H9 (cell line): ENCODE measurements at regions not wholly inside any gene's neighbourhood (a gene's known extent, or its start where the extent isn't known, plus 50 kb on each side); places are given as distances from the start of the nearest gene placed in this dataset.

Experiments used
- DNase-seq: peaks from one replicate; pipeline ENCODE4 v3.0.0-alpha.2; 2017
- H2AFZ ChIP-seq: one replicate; pipeline ENCODE4 v1.6.1; 2013; ENCODE audit warnings: mild to moderate bottlenecking, low read length, control low read depth, moderate library complexity
- H2AK5ac ChIP-seq: 2 replicates; pipeline ENCODE4 v1.6.1; 2013; ENCODE audit warnings: low read length, control low read depth, mixed read lengths; ENCODE audit not compliant: insufficient read length
- H2BK120ac ChIP-seq: one replicate; pipeline ENCODE4 v1.6.1; 2013; ENCODE audit warnings: low read depth, mild to moderate bottlenecking, low read length, control low read depth, inconsistent platforms; ENCODE audit not compliant: poor library complexity, severe bottlenecking
- H2BK12ac ChIP-seq: 2 replicates; pipeline ENCODE4 v1.6.1; 2013; ENCODE audit warnings: low read length, control low read depth, mixed read lengths, low read depth; ENCODE audit not compliant: insufficient read length
- H2BK15ac ChIP-seq: 2 replicates; pipeline ENCODE4 v1.6.1; 2013; ENCODE audit warnings: low read depth, low read length, control low read depth
- H2BK20ac ChIP-seq: one replicate; pipeline ENCODE4 v1.6.1; 2013; ENCODE audit warnings: low read depth, mild to moderate bottlenecking, low read length, control low read depth, inconsistent platforms; ENCODE audit not compliant: poor library complexity, severe bottlenecking
- H2BK5ac ChIP-seq: 2 replicates; pipeline ENCODE4 v1.6.1; 2013; ENCODE audit warnings: low read length, control low read depth, mixed read lengths; ENCODE audit not compliant: insufficient read length
- H3K14ac ChIP-seq: 2 replicates; pipeline ENCODE4 v1.6.1; 2013; ENCODE audit warnings: low read length, control low read depth; ENCODE audit not compliant: insufficient read depth
- H3K18ac ChIP-seq: 2 replicates; pipeline ENCODE4 v1.6.1; 2013; ENCODE audit warnings: low read depth, mild to moderate bottlenecking, mixed read lengths, low read length, control low read depth; ENCODE audit not compliant: insufficient read length
- H3K23ac ChIP-seq: 2 replicates; pipeline ENCODE4 v1.6.1; 2013; ENCODE audit warnings: low read length, control low read depth, mixed read lengths, low read depth; ENCODE audit not compliant: insufficient read length
- H3K23me2 ChIP-seq: 2 replicates; pipeline ENCODE4 v1.6.1; 2013; ENCODE audit warnings: low read depth, mild to moderate bottlenecking, mixed read lengths, low read length, control low read depth; ENCODE audit not compliant: insufficient read length, poor library complexity, severe bottlenecking
- H3K27ac ChIP-seq: 2 replicates; pipeline ENCODE4 v1.5.1; 2013; ENCODE audit warnings: low read length, control low read depth, mixed read lengths, low read depth; ENCODE audit not compliant: insufficient read length
- H3K27me3 ChIP-seq: 2 replicates; pipeline ENCODE4 v1.6.1; 2013; ENCODE audit warnings: low read length, control low read depth, inconsistent platforms; ENCODE audit not compliant: insufficient read depth
- H3K4ac ChIP-seq: 2 replicates; pipeline ENCODE4 v1.6.1; 2013; ENCODE audit warnings: low read depth, mild to moderate bottlenecking, control low read depth, inconsistent platforms, low read length, moderate library complexity
- H3K4me1 ChIP-seq: 2 replicates; pipeline ENCODE4 v1.6.1; 2013; ENCODE audit warnings: low read length, control low read depth, inconsistent platforms; ENCODE audit not compliant: insufficient read depth
- H3K4me2 ChIP-seq: 2 replicates; pipeline ENCODE4 v1.6.1; 2013; ENCODE audit warnings: low read length, control low read depth, mixed read lengths; ENCODE audit not compliant: insufficient read length, insufficient read depth
- H3K56ac ChIP-seq: 2 replicates; pipeline ENCODE4 v1.6.1; 2013; ENCODE audit warnings: low read depth, mild to moderate bottlenecking, mixed read lengths, low read length, control low read depth; ENCODE audit not compliant: insufficient read length
- H3K79me1 ChIP-seq: 2 replicates; pipeline ENCODE4 v1.6.1; 2013; ENCODE audit warnings: low read depth, mild to moderate bottlenecking, moderate library complexity, low read length, control low read depth, inconsistent platforms; ENCODE audit not compliant: insufficient read depth, poor library complexity, severe bottlenecking
- H3K79me2 ChIP-seq: 2 replicates; pipeline ENCODE4 v1.6.1; 2013; ENCODE audit warnings: low read length, control low read depth, inconsistent platforms; ENCODE audit not compliant: insufficient read depth
- H3K9ac ChIP-seq: 2 replicates; pipeline ENCODE4 v1.6.1; 2013; ENCODE audit warnings: low read length, control low read depth, mixed read lengths; ENCODE audit not compliant: insufficient read length; ENCODE audit errors: extremely low read depth
- H3K9me3 ChIP-seq: one replicate; pipeline ENCODE4 v1.6.1; 2013; ENCODE audit warnings: low read depth, low read length, inconsistent platforms; ENCODE audit not compliant: control insufficient read depth
- H3T11ph ChIP-seq: one replicate; pipeline ENCODE4 v1.6.1; 2013; ENCODE audit warnings: mild to moderate bottlenecking, low read length, control low read depth, inconsistent platforms
- H4K20me1 ChIP-seq: one replicate; pipeline ENCODE4 v1.6.1; 2013; ENCODE audit not compliant: control insufficient read depth, insufficient read length, insufficient read depth
- H4K5ac ChIP-seq: 2 replicates; pipeline ENCODE4 v1.6.1; 2013; ENCODE audit warnings: low read depth, mild to moderate bottlenecking, mixed read lengths, low read length, control low read depth; ENCODE audit not compliant: insufficient read length
- H4K8ac ChIP-seq: replicated peaks from 2 replicates; pipeline ENCODE4 v1.6.1; 2013; ENCODE audit warnings: low read length, control low read depth, mixed read lengths, low read depth; ENCODE audit not compliant: insufficient read length
- H4K91ac ChIP-seq: 2 replicates; pipeline ENCODE4 v1.6.1; 2013; ENCODE audit warnings: low read depth, mild to moderate bottlenecking, moderate library complexity, mixed read lengths, low read length, control low read depth; ENCODE audit not compliant: insufficient read length
- H3K27ac Mint-ChIP-seq, 3 experiments: 2 replicates in 2 of 3; 3 replicates in 1 of 3; pipeline ENCODE4 v1.8.0; 2020 to 2021; ENCODE audit warnings: mixed read lengths in 3 of 3, mild to moderate bottlenecking in 1 of 3, moderate library complexity in 1 of 3
- H3K27me3 Mint-ChIP-seq: 2 replicates; pipeline ENCODE4 v1.8.0; 2021; ENCODE audit warnings: low read depth, mild to moderate bottlenecking, moderate library complexity, mixed read lengths
- H3K36me3 Mint-ChIP-seq, 3 experiments: 2 replicates in 2 of 3; 3 replicates in 1 of 3; pipeline ENCODE4 v1.8.0; 2020 to 2021; ENCODE audit warnings: low read depth in 3 of 3, mixed read lengths in 3 of 3; ENCODE audit not compliant: insufficient read depth in 1 of 3
- H3K4me1 Mint-ChIP-seq, 2 experiments: 2 replicates each; pipeline ENCODE4 v1.8.0; 2020; ENCODE audit warnings: mixed read lengths in 2 of 2
- H3K4me3 Mint-ChIP-seq, 2 experiments: 2 replicates in 1 of 2; 3 replicates in 1 of 2; pipeline ENCODE4 v1.8.0; 2020 to 2021; ENCODE audit warnings: mild to moderate bottlenecking in 2 of 2, mixed read lengths in 2 of 2, moderate library complexity in 1 of 2
- H3K9me3 Mint-ChIP-seq, 2 experiments: 2 replicates in 1 of 2; 3 replicates in 1 of 2; pipeline ENCODE4 v1.8.0; 2020; ENCODE audit warnings: mild to moderate bottlenecking in 2 of 2, mixed read lengths in 2 of 2, moderate library complexity in 1 of 2
- WGBS: extraction: QIAGEN DNeasy Blood & Tissue Kit; methylation state at CpG from one replicate; pipeline ENCODE4 v1.1.7; 2013; ENCODE audit warnings: missing lambda C conversion rate, low lambda C conversion rate, mixed read lengths; ENCODE audit not compliant: insufficient read length; ENCODE audit errors: extremely low coverage; 5-methylcytosine and 5-hydroxymethylcytosine counted together
- TF ChIP-seq, protein P1 (sequence below): fragments of 200-600 bp; sonication (generic); conservative IDR thresholded peaks from 3 replicates; pipeline ENCODE4 v1.8.0; 2021; ENCODE audit warnings: antibody characterized with exemption, mild to moderate bottlenecking

DNA sequence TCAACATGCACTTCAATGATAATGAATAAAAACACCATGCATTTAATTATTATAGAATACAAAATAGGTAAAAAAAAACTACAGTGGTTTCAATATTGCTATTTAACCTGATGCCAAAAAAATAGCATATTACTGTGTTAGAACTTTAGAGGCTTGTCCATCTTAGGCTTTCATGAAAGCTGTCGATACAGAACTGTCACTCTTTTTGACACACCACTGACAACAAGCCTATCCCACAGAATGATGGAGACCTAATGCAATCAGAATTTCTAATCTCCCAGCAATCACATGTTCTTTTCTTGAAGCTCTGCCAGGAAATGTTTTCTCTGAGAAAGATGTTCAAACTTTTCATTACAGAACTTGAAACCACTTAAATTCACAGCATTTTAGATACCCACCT lies 490.3 kb upstream of the EPHA6 start:
- Histone ChIP-seq H3K4me1 (no peaks in the 10 kb centered on the region), H2BK20ac (no peak overlapping the region), H4K91ac (no peak overlapping the region), H3K4me2 (no peak overlapping the region), H2BK120ac (no peak overlapping the region), H3K14ac (no peak overlapping the region), H3K9me3 (no peaks in the 10 kb centered on the region), H2AFZ (no peak overlapping the region), H4K20me1 (no peaks in the 10 kb centered on the region), H4K5ac (no peak overlapping the region), H3K27ac (no peak overlapping the region), H3K27me3 (no peaks in the 10 kb centered on the region), H3K79me1 (no peaks in the 10 kb centered on the region), H3K23me2 (no peaks in the 10 kb centered on the region), H2AK5ac (no peak overlapping the region), H2BK12ac (no peak overlapping the region), H2BK5ac (no peak overlapping the region), H3K23ac (no peak overlapping the region), H4K8ac (no peak overlapping the region), H3K18ac (no peak overlapping the region), H3T11ph (no peak overlapping the region), H3K4ac (no peak overlapping the region), H3K9ac (no peak overlapping the region), H3K56ac (no peak overlapping the region), H2BK15ac (no peak overlapping the region), H3K79me2 (no peaks in the 10 kb centered on the region)
- no peak for DNase-seq
- Mint-ChIP-seq H3K27ac (no peak overlapping the region), H3K4me3 (no peak overlapping the region), H3K9me3 (no peaks in the 10 kb centered on the region; a peak in 2 of 5 replicates), H3K36me3 (no peaks in the 10 kb centered on the region), H3K4me1 (peaks cover 9 to 11% of the 10 kb centered on the region in 2 experiments), H3K27me3 (no peaks in the 10 kb centered on the region; the same call in 1 of the 2 replicates)
- no CpG with 5 or more reads among the region's 1 CpG for WGBS
- TF ChIP-seq, protein P1, sequence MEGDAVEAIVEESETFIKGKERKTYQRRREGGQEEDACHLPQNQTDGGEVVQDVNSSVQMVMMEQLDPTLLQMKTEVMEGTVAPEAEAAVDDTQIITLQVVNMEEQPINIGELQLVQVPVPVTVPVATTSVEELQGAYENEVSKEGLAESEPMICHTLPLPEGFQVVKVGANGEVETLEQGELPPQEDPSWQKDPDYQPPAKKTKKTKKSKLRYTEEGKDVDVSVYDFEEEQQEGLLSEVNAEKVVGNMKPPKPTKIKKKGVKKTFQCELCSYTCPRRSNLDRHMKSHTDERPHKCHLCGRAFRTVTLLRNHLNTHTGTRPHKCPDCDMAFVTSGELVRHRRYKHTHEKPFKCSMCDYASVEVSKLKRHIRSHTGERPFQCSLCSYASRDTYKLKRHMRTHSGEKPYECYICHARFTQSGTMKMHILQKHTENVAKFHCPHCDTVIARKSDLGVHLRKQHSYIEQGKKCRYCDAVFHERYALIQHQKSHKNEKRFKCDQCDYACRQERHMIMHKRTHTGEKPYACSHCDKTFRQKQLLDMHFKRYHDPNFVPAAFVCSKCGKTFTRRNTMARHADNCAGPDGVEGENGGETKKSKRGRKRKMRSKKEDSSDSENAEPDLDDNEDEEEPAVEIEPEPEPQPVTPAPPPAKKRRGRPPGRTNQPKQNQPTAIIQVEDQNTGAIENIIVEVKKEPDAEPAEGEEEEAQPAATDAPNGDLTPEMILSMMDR: no peak
